UCSD-AML1 (cell line): ENCODE measurements at regions not wholly inside any gene's neighbourhood (a gene's known extent, or its start where the extent isn't known, plus 50 kb on each side); places are given as distances from the start of the nearest gene placed in this dataset.
"Not testable (repeated sequence)": the region's sequence is repeated elsewhere in the genome, so short reads cannot be mapped to it uniquely, and the experiment has no call there.

Experiments
- DNase-seq: peaks from one replicate; lab custom pipeline; 2025; ENCODE audit not compliant: unreplicated experiment; lab: John Stamatoyannopoulos, UW

- no peak for DNase-seq
Observed at GRCh38 chr7:142539901-142540300, 209.4 kb upstream of the PRSS1 start.

GRCh38 chr7:142537760-142538159 lies 211.5 kb upstream of the PRSS1 start:
- DNase-seq: no peak

- peak; percentile 31 for DNase-seq
Observed at GRCh38 chr7:142535123-142535779, 214.0 kb upstream of the PRSS1 start.

GRCh38 chr7:142534726-142535122 lies 214.5 kb upstream of the PRSS1 start:
- DNase-seq: no peak

GRCh38 chr7:142533920-142534319 lies 215.4 kb upstream of the PRSS1 start:
- DNase-seq: no peak

GRCh38 chr7:142529591-142529990 lies 219.7 kb upstream of the PRSS1 start:
- DNase-seq: no peak

GRCh38 chr7:142528608-142529408 lies 220.5 kb upstream of the PRSS1 start:
- DNase-seq: no peak

GRCh38 chr7:142523821-142524460 lies 225.3 kb upstream of the PRSS1 start:
- DNase-seq: no peak

- DNase-seq: no peak
Observed at GRCh38 chr7:142522735-142523134, 226.5 kb upstream of the PRSS1 start.

- not testable (repeated sequence) for DNase-seq
Observed at GRCh38 chr7:142520885-142521284, 228.4 kb upstream of the PRSS1 start.

- DNase-seq: not testable (repeated sequence)
Observed at GRCh38 chr7:142520455-142520854, 228.8 kb upstream of the PRSS1 start.

- DNase-seq: no peak
Observed at GRCh38 chr7:142519079-142520078, 229.9 kb upstream of the PRSS1 start.

GRCh38 chr7:142516038-142516501 lies 233.2 kb upstream of the PRSS1 start:
- no peak for DNase-seq

- not testable (repeated sequence) for DNase-seq
Observed at GRCh38 chr7:142514716-142515115, 234.6 kb upstream of the PRSS1 start.

- DNase-seq: no peak
Observed at GRCh38 chr7:142513178-142513955, 235.9 kb upstream of the PRSS1 start.

GRCh38 chr7:142511801-142512200 lies 237.5 kb upstream of the PRSS1 start:
- no peak for DNase-seq

- no peak for DNase-seq
Observed at GRCh38 chr7:142511374-142511773, 237.9 kb upstream of the PRSS1 start.

- not testable (repeated sequence) for DNase-seq
Observed at GRCh38 chr7:142509235-142509634, 240.0 kb upstream of the PRSS1 start.

- no peak for DNase-seq
Observed at GRCh38 chr7:142508251-142508650, 241.0 kb upstream of the PRSS1 start.

GRCh38 chr7:142507799-142508198 lies 241.5 kb upstream of the PRSS1 start:
- no peak for DNase-seq
